ENCODE measurements at regions not wholly inside any gene's neighbourhood (a gene's known extent, or its start where the extent isn't known, plus 50 kb on each side); places are given as distances from the start of the nearest gene placed in this dataset.

GRCh38 chr5:167918184-167918812 lies 373.1 kb upstream of the WWC1 start:
- Mint-ChIP-seq H3K27ac (no peak overlapping the region), H3K9me3 (ENCODE audit: insufficient read depth) (no peaks in the 10 kb centered on the region), H3K27me3 (no peaks in the 10 kb centered on the region), H3K4me3 (no peak overlapping the region), H3K4me1 (no peaks in the 10 kb centered on the region)
- ChIA-PET POLR2A (no interaction called here), CTCF (no interaction called here)
- Histone ChIP-seq H3K36me3 (replicated peaks in 1 of 2; ENCODE audit: control extremely low read depth in 1 of 2, control insufficient read depth in 1 of 2, extremely low read depth in 1 of 2, insufficient read depth in 2 of 2, low read length in 1 of 2) (no peaks in the 10 kb centered on the region), H3K4me3 (ENCODE audit: control extremely low read depth in 1 of 5, extremely low read depth in 1 of 5, insufficient read depth in 1 of 5, low read depth in 2 of 5, low read length in 4 of 5) (no peak overlapping the region), H3K4me1 (ENCODE audit: control insufficient read depth in 2 of 2, insufficient read depth in 2 of 2, low read length in 2 of 2) (no peaks in the 10 kb centered on the region), H3K9me3 (ENCODE audit: control extremely low read depth in 1 of 3, control insufficient read depth in 2 of 3, insufficient read depth in 1 of 3, low read length in 2 of 3) (peaks cover 0 to 3% (median 0%) of the 10 kb centered on the region in 3 donors), H2AFZ (ENCODE audit: insufficient read depth, low read depth, low read length, poor library complexity, severe bottlenecking) (no peak overlapping the region), H3K27ac (ENCODE audit: low read length in 2 of 2) (no peak overlapping the region), H3K4me2 (replicated peaks; ENCODE audit: low read depth, low read length, poor library complexity, severe bottlenecking) (no peak overlapping the region), H3K27me3 (replicated peaks in 1 of 4; ENCODE audit: control extremely low read depth in 1 of 4, control insufficient read depth in 3 of 4, insufficient read depth in 4 of 4, low read length in 3 of 4) (no peaks in the 10 kb centered on the region), H3K79me2 (ENCODE audit: control insufficient read depth, insufficient read depth, low read length) (no peaks in the 10 kb centered on the region), H3K9ac (ENCODE audit: low read length) (no peak overlapping the region), H4K20me1 (ENCODE audit: control insufficient read depth, insufficient read depth, low read length, poor library complexity, severe bottlenecking) (no peaks in the 10 kb centered on the region)
- intact Hi-C loops (cut with micrococcal nuclease): no loop called here
- DNase-seq (no peak), ATAC-seq (ENCODE audit: low read depth) (no peak)
- WGBS (ENCODE audit: insufficient coverage): 91% methylated on average over 8 of the region's 11 CpGs
- no peak for TF ChIP-seq CTCF (IDR thresholded peaks at IDR 0.05)
- no peak for TF ChIP-seq EZH2 (IDR thresholded peaks at IDR 0.05; ENCODE audit: borderline replicate concordance, insufficient read depth, low read depth, low read length, poor library complexity, severe bottlenecking)

GRCh38 chr5:167918813-167919483 lies 372.5 kb upstream of the WWC1 start:
- DNase-seq: no peak
- H2AFZ ChIP-seq (ENCODE audit: insufficient read depth, low read depth, low read length, poor library complexity, severe bottlenecking): no peak overlapping the region
- H3K27ac ChIP-seq (ENCODE audit: low read length in 2 of 2): no peak overlapping the region
- no peak overlapping the region for H3K4me3 ChIP-seq (ENCODE audit: control extremely low read depth in 1 of 5, extremely low read depth in 1 of 5, insufficient read depth in 1 of 5, low read depth in 2 of 5, low read length in 4 of 5)
- H3K79me2 ChIP-seq (ENCODE audit: control insufficient read depth, insufficient read depth, low read length): no peaks in the 10 kb centered on the region
- H3K9ac ChIP-seq (ENCODE audit: low read length): no peak overlapping the region
- intact Hi-C loops (cut with micrococcal nuclease): no loop called here
- ChIA-PET POLR2A (no interaction called here), CTCF (no interaction called here)
- no peak for ATAC-seq (ENCODE audit: low read depth)
- Mint-ChIP-seq H3K4me1 (no peaks in the 10 kb centered on the region), H3K27me3 (no peaks in the 10 kb centered on the region), H3K27ac (no peak overlapping the region), H3K9me3 (ENCODE audit: insufficient read depth) (no peaks in the 10 kb centered on the region), H3K4me3 (no peak overlapping the region)
- no peaks in the 10 kb centered on the region for H4K20me1 ChIP-seq (ENCODE audit: control insufficient read depth, insufficient read depth, low read length, poor library complexity, severe bottlenecking)
- no peaks in the 10 kb centered on the region for H3K27me3 ChIP-seq (replicated peaks in 1 of 4; ENCODE audit: control extremely low read depth in 1 of 4, control insufficient read depth in 3 of 4, insufficient read depth in 4 of 4, low read length in 3 of 4)
- no peak overlapping the region for H3K4me2 ChIP-seq (replicated peaks; ENCODE audit: low read depth, low read length, poor library complexity, severe bottlenecking)
- H3K4me1 ChIP-seq (ENCODE audit: control insufficient read depth in 2 of 2, insufficient read depth in 2 of 2, low read length in 2 of 2): no peaks in the 10 kb centered on the region
- no peaks in the 10 kb centered on the region for H3K36me3 ChIP-seq (replicated peaks in 1 of 2; ENCODE audit: control extremely low read depth in 1 of 2, control insufficient read depth in 1 of 2, extremely low read depth in 1 of 2, insufficient read depth in 2 of 2, low read length in 1 of 2)
- TF ChIP-seq EZH2 (IDR thresholded peaks at IDR 0.05; ENCODE audit: borderline replicate concordance, insufficient read depth, low read depth, low read length, poor library complexity, severe bottlenecking) (no peak), CTCF (IDR thresholded peaks at IDR 0.05) (no peak)
- 96% methylated on average over 4 of the region's 11 CpGs for WGBS (ENCODE audit: insufficient coverage)
- H3K9me3 ChIP-seq (ENCODE audit: control extremely low read depth in 1 of 3, control insufficient read depth in 2 of 3, insufficient read depth in 1 of 3, low read length in 2 of 3): peaks cover 0 to 3% (median 0%) of the 10 kb centered on the region in 3 donors
